HG03175 (cell line): ENCODE measurements at regions not wholly inside any gene's neighbourhood (a gene's known extent, or its start where the extent isn't known, plus 50 kb on each side); places are given as distances from the start of the nearest gene placed in this dataset.
"Not testable (repeated sequence)": the region's sequence is repeated elsewhere in the genome, so short reads cannot be mapped to it uniquely, and the experiment has no call there.

Source experiments
- ATAC-seq: cut with Tn5 transposase; IDR thresholded peaks from one replicate; pipeline ENCODE4 v1.9.1; 2021; ENCODE audit warnings: mild to moderate bottlenecking, moderate library complexity; ENCODE audit not compliant: unreplicated experiment

GRCh38 chr11:134980819-134981710, 569.0 kb upstream of the B3GAT1 start:
- no peak for ATAC-seq

DNA sequence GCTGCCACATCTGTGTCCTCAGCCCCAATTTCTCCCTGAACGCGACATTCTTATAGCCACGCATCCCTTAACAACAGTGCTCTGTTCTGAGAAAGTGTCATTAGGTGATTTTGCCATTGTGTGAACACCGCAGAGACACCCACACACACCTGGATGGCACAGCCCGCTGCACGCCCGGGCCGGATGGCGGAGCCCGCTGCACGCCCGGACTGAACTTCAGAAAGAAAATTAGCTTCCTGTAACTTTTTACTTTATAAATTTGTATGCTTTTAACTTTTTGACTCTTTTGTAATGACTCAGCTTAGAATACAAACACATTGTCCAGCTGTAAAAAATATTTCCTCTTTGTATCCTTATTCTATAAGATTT, 567.0 kb upstream of the B3GAT1 start:
- ATAC-seq: not testable (repeated sequence)

DNA sequence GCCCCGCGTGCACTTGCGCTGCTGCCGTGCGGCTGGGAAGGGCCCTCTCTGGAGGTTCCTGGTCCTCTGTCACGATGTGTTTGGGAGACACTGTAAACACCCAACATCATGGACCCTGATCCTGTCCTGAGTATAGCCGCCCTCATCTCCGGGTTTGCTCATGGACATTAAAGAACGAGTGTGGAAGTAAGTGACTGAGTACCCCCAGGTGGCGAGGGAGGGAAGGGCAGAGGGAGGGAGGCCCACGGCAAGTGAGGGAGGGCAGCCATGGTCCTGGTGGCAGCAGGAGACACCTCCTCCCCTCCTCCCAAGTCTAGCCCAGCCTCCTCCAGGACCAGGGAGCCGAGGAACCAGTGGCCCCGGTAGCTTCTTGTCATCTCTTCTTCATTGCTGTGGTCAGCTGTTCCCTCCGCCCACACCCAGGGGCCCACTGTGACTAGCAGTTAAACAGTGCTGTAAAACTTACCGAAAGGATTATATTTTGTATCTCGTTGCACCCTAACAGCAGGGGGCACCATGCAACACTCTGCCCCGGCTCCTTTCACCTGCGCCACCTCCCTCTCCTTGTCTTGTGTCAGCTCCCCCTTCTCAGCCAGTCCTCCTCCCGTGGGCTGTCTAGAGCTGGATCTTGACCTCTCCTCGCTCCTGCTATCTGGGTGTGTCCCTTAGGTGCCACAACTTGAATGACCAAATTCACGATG, 566.5 kb upstream of the B3GAT1 start:
- no peak for ATAC-seq

DNA sequence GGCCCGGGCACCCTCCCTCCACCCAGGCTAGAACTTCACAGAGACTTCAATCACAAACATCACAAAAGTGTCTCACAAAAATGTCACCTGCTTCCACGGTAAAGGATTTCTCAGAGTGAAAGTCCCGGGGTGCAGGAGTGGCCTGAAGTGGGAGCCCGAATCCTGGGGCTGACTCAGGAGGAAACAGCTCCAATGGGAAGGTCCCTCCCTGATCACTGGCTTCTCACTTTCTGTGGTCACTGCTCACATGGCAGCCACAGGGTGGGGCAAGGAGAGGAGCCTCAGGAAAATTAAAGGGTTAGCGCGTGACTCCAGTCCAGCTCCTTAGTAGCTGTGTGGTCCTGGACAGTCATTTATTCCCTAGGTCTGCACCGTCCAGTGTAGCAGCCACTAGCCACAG, 564.5 kb upstream of the B3GAT1 start:
- ATAC-seq: no peak

GRCh38 chr11:134975866-134976376, 563.9 kb upstream of the B3GAT1 start:
- no peak for ATAC-seq

- no peak for ATAC-seq
Measured at GRCh38 chr11:134973801-134974200, 561.8 kb upstream of the B3GAT1 start.

DNA sequence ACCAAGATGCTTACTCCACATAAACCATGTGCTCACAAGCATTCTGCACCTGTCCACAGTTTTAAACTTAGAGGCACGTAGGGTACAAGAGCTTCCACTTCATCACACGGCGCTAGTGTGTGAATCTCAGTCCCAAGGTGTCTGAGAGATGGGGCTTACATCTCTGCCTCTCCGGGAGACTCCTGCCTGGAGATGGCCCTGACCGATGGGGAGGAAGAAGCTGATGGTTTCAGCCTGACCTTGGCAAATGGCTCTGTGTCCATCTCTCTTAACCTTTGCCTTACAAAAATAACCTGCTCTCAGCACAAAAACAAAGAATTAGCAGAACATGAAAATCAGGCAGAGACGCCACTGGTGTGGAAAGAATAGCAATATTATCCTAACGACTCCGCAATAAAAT, 559.3 kb upstream of the B3GAT1 start:
- ATAC-seq: no peak

GRCh38 chr11:134967746-134968145, 555.7 kb upstream of the B3GAT1 start:
- ATAC-seq: no peak

- ATAC-seq: not testable (repeated sequence)
Measured at GRCh38 chr11:134961386-134961785, 549.3 kb upstream of the B3GAT1 start.

DNA sequence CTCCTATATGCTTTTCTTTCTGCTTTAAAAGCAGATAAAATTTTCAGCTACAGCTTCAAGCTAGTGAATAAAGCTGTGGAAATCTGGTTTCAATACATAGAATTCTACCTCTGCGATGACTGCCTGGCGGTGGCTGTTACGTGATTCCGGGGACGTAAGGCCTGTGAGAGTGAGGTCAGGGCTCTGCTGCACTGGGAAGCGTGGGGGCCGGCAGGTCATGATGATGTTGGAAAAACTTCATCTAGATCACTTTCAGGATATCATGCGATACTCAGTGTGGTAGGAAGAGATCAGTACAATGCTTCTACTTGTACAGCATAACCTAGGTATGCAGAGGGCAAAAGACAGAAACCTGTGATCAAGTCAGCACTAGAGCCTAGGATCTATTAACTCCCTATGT, 546.8 kb upstream of the B3GAT1 start:
- ATAC-seq: no peak

DNA sequence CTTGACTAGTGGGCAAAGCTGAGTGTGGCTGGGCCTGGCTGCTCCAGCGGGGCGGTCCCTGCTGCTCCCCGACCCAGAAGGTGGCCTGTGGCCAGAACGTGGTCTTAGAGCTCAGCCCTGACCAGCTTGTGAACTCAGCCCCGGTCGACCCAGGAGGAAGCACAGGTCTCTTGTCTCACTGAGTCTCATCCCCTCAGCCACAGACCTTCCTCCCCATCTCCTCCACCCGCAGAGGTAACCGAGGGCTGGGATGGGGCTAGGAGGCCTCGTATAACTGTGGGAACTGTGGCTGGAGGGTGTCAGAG, 546.2 kb upstream of the B3GAT1 start:
- ATAC-seq: no peak

- no peak for ATAC-seq
Measured at GRCh38 chr11:134957540-134958335, 545.7 kb upstream of the B3GAT1 start.

DNA sequence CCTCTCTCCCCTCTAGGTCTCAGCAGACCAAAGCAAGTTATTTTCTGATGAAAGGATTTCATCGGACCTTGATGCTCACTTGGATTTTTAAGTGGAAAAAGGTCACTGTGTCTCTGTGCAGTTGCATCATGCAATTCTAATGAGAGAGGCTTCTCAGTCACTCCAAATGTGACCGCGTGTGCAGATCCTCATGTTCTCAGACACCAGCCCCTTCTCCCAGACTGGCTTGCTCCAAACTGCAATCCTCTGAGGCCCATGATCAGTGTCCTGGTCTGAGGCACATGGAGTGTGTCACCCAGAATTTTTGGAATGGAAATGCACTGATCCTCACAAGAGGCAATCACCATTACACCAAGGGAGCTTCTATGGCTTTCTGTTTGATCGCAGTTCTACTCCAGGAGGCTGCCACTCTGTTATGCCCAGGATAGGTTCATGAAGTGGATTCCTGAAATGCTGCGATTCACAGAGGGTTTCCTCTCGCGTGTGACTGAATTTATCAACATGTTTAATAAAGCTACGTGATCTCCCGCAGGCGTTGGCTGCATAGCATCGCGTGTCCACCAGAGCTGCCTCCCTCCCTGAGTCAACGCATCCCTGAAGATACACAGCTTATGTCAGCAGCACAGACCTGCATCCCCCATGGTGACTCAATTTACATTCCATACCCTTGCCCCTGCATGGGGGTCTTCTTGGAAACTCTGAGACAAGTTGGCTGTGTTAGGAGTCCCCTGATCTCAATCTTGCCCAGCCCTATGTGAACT, 544.6 kb upstream of the B3GAT1 start:
- ATAC-seq: no peak

- not testable (repeated sequence) for ATAC-seq
Measured at GRCh38 chr11:134955970-134956369, 543.9 kb upstream of the B3GAT1 start.

- no peak for ATAC-seq
Measured at GRCh38 chr11:134955281-134955680, 543.2 kb upstream of the B3GAT1 start.

- ATAC-seq: not testable (repeated sequence)
Measured at GRCh38 chr11:134954456-134954855, 542.4 kb upstream of the B3GAT1 start.

- ATAC-seq: not testable (repeated sequence)
Measured at GRCh38 chr11:134953417-134953970, 541.5 kb upstream of the B3GAT1 start.

GRCh38 chr11:134951305-134951700, 539.3 kb upstream of the B3GAT1 start:
- ATAC-seq: no peak

DNA sequence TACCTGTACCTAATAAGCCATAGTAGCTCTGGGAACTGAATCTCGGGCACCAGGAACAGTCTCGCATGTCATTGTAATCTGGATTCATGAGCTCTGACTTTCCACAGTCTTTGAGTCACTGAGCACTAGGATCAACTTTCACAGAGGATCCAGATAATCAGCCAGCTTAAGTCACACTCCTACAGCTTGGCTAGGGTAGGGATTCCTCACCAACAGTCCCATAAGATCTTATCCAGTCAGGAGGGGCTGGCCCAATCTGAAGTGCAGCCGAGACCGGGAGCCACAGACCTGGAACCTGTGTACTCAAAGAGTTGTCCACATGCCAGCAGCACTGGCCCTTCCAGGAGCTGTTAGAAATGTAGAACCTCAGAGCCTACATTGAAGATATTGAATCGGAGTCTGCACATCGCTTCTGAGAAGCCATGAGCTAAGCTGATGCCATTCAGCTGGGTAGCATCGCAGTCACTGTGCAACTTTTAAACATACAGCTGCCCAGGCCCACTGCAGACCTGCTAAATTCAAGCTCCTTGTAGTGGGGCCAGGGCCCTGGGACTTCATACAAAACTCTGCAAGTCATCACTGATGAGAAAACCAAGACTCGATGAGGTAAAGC, 538.8 kb upstream of the B3GAT1 start:
- no peak for ATAC-seq
